Neural cell (in vitro differentiated cells): ENCODE measurements at regions not wholly inside any gene's neighbourhood (a gene's known extent, or its start where the extent isn't known, plus 50 kb on each side); places are given as distances from the start of the nearest gene placed in this dataset.

Experiments used
- EP300 ChIP-seq: fragments of 450-650 bp; conservative IDR thresholded peaks from 2 replicates; pipeline ENCODE4 v1.6.1; 2014; ENCODE audit warnings: antibody characterized with exemption, mild to moderate bottlenecking, moderate library complexity; ENCODE audit not compliant: poor library complexity, severe bottlenecking
- EZH2 ChIP-seq: fragments of 200-600, 300-800 bp; shearing (Covaris generic), sonication (generic); IDR thresholded peaks from 2 replicates; pipeline ENCODE4 v1.6.1; 2014; ENCODE audit warnings: antibody characterized with exemption, low read length, borderline replicate concordance, mild to moderate bottlenecking; ENCODE audit not compliant: insufficient read depth, poor library complexity, severe bottlenecking
- MXI1 ChIP-seq: fragments of 450-650 bp; conservative IDR thresholded peaks from 2 replicates; pipeline ENCODE4 v1.6.1; 2014; ENCODE audit warnings: antibody characterized with exemption, mild to moderate bottlenecking; ENCODE audit not compliant: poor library complexity, severe bottlenecking
- POLR2AphosphoS5 ChIP-seq: IDR thresholded peaks from 2 replicates; pipeline ENCODE4 v1.6.1; 2012
- RAD21 ChIP-seq: fragments of 450-650 bp; conservative IDR thresholded peaks from 2 replicates; pipeline ENCODE4 v1.6.1; 2014; ENCODE audit warnings: antibody characterized with exemption, mild to moderate bottlenecking, moderate library complexity
- TAF1 ChIP-seq: IDR thresholded peaks from 2 replicates; pipeline ENCODE4 v1.6.1; 2012; ENCODE audit warnings: low read depth
- TF ChIP-seq, protein P1 (sequence below): fragments of 450-650 bp; IDR thresholded peaks from 2 replicates; pipeline ENCODE4 v1.5.1; 2014; ENCODE audit warnings: antibody characterized with exemption, mild to moderate bottlenecking, moderate library complexity; ENCODE audit not compliant: poor library complexity, severe bottlenecking
- TF ChIP-seq, protein P2 (sequence below): IDR thresholded peaks from 2 replicates; pipeline ENCODE4 v1.6.1; 2012; ENCODE audit warnings: borderline replicate concordance

DNA sequence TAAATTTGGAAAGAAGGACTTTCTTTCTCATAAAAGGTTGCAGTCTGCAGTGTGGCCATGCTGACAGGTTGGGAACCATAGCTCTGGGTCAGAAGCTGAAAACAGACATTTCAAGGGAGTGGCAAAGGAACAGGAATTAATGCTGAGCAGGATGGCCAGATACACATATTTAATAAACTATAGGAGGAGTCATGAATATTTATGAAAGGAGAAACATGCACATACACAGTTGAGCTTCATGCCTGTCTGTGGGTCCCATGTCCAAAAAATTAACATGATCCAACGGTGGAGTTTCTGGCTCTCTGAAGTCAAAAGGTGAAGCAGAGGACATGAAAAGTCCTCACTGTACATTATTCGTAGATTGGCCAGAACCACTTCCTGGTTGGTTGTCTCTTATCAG lies 2556.0 kb downstream of the PCDH9 start:
- TF ChIP-seq, protein P1, sequence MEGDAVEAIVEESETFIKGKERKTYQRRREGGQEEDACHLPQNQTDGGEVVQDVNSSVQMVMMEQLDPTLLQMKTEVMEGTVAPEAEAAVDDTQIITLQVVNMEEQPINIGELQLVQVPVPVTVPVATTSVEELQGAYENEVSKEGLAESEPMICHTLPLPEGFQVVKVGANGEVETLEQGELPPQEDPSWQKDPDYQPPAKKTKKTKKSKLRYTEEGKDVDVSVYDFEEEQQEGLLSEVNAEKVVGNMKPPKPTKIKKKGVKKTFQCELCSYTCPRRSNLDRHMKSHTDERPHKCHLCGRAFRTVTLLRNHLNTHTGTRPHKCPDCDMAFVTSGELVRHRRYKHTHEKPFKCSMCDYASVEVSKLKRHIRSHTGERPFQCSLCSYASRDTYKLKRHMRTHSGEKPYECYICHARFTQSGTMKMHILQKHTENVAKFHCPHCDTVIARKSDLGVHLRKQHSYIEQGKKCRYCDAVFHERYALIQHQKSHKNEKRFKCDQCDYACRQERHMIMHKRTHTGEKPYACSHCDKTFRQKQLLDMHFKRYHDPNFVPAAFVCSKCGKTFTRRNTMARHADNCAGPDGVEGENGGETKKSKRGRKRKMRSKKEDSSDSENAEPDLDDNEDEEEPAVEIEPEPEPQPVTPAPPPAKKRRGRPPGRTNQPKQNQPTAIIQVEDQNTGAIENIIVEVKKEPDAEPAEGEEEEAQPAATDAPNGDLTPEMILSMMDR = no peak
- TF ChIP-seq EZH2 (no peak), EP300 (no peak), RAD21 (no peak), POLR2AphosphoS5 (no peak), MXI1 (no peak), TAF1 (no peak)
- TF ChIP-seq, protein P2, sequence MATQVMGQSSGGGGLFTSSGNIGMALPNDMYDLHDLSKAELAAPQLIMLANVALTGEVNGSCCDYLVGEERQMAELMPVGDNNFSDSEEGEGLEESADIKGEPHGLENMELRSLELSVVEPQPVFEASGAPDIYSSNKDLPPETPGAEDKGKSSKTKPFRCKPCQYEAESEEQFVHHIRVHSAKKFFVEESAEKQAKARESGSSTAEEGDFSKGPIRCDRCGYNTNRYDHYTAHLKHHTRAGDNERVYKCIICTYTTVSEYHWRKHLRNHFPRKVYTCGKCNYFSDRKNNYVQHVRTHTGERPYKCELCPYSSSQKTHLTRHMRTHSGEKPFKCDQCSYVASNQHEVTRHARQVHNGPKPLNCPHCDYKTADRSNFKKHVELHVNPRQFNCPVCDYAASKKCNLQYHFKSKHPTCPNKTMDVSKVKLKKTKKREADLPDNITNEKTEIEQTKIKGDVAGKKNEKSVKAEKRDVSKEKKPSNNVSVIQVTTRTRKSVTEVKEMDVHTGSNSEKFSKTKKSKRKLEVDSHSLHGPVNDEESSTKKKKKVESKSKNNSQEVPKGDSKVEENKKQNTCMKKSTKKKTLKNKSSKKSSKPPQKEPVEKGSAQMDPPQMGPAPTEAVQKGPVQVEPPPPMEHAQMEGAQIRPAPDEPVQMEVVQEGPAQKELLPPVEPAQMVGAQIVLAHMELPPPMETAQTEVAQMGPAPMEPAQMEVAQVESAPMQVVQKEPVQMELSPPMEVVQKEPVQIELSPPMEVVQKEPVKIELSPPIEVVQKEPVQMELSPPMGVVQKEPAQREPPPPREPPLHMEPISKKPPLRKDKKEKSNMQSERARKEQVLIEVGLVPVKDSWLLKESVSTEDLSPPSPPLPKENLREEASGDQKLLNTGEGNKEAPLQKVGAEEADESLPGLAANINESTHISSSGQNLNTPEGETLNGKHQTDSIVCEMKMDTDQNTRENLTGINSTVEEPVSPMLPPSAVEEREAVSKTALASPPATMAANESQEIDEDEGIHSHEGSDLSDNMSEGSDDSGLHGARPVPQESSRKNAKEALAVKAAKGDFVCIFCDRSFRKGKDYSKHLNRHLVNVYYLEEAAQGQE = no peak
